GM19035 (cell line): ENCODE measurements at regions not wholly inside any gene's neighbourhood (a gene's known extent, or its start where the extent isn't known, plus 50 kb on each side); places are given as distances from the start of the nearest gene placed in this dataset.
"Not testable (repeated sequence)": the region's sequence is repeated elsewhere in the genome, so short reads cannot be mapped to it uniquely, and the experiment has no call there.

ENCODE experiments used
- ATAC-seq: cut with Tn5 transposase; IDR thresholded peaks from one replicate; pipeline ENCODE4 v1.9.1; 2021; ENCODE audit not compliant: unreplicated experiment

DNA sequence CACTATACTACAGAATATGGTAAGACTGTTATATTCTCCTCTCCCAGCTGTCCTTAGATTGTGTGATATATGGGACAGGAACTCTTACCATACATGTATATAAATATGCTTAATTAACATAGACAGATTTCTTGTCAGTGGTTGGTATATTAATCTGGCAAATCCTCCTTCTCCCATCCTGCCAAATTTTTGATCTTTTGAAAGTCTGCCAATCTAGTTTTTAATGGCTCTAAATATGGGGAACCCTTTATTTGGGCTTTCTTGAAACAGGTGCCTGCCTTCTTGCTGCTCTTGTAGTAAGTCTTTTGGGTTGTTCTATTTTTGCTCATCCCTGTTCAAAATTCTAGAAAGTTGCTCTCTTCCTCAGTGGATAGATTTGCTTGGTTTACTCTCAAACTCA is 63.5 kb downstream of the SPATA31D1 start:
- ATAC-seq: no peak

DNA sequence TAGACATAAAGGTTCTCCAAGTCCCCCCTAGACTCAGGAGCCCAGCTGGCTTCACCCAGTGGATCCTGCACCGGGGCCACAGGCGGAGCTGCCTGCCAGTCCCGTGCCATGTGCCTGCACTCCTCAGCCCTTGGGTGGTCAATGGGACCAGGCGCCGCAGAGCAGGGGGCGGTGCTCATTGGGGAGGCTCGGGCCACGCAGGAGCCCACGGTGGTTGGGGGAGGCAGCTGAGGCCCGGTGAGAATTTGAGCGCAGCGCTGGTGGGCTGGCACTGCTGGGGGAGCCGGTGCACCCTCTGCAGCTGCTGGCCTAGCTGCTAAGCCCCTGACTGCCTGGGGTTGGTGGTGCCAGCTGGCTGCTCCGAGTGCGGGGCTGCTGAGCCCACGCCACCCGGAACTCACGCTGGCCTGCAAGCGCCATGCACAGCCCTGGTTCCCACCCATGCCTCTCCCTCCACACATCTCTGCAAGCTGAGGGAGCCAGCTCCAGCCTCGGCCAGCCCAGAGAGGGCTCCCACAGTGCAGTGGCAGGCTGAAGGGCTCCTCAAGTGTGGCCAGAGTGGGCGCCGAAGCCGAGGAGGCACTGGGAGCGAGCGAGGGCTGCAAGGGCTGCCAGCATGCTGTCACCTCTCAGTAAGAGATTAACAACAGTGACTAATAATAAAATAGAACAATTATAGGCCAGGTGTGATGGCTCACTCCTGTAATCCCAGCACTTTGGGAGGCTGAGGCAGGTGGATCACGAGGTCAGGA is 65.9 kb downstream of the SPATA31D1 start:
- no peak for ATAC-seq

DNA sequence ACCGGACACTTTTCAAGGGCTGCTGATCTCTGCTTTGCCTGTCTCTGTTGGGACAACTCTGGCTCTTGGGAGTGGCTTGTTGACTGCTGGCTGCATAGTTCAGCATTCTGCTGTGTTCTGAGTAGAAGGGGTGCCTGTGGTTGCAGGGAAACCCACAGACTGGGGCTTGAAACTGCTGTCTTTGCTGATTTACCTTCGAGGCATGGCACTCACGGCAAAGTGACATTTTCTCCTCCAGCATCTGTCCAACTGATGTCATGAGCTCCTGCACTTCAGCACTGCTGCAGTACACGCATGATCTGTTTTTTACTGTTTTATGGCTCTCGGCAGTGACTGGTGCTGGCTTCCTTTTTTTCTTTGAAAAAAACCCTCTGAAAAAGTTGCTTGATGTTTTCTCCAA is 69.2 kb downstream of the SPATA31D1 start:
- ATAC-seq: no peak

DNA sequence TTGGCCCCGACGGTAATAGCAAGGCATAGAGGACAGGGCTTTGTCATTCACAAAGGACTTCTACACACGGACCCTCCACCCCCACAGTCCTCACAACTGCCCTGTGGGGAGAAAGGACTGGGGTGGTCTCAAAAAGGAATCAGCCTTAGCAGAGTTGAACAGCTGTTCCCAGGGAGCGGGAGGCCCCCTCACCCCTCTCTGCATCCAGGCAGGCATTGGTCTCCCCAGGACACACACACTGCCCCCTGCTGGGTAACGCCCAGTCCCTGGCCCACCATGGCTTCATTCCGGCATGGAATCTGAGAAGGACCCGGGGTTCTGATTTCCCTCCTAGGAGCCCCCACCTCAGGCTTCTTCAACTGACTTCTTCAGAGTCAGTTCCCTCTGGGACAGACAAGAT is 73.2 kb downstream of the SPATA31D1 start:
- ATAC-seq: not testable (repeated sequence)

DNA sequence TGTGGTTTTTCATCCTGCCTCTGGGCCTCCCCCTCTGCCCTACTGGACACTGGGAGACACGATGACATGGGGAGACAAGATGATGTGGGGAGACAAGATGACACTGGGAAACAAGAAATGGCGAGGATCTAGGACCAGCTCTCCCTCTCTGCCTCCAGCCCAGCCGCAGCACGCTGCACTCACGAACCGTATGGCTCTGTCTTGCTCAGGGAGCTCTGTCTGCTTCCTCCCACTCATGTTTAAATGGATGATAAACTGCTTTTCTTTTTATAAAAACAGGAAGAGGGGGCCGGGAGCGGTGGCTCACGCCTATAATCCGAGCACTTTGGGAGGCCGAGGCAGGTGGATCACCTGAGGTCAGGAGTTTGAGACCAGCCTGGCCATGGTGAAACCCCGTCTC is 73.7 kb downstream of the SPATA31D1 start:
- ATAC-seq: no peak

DNA sequence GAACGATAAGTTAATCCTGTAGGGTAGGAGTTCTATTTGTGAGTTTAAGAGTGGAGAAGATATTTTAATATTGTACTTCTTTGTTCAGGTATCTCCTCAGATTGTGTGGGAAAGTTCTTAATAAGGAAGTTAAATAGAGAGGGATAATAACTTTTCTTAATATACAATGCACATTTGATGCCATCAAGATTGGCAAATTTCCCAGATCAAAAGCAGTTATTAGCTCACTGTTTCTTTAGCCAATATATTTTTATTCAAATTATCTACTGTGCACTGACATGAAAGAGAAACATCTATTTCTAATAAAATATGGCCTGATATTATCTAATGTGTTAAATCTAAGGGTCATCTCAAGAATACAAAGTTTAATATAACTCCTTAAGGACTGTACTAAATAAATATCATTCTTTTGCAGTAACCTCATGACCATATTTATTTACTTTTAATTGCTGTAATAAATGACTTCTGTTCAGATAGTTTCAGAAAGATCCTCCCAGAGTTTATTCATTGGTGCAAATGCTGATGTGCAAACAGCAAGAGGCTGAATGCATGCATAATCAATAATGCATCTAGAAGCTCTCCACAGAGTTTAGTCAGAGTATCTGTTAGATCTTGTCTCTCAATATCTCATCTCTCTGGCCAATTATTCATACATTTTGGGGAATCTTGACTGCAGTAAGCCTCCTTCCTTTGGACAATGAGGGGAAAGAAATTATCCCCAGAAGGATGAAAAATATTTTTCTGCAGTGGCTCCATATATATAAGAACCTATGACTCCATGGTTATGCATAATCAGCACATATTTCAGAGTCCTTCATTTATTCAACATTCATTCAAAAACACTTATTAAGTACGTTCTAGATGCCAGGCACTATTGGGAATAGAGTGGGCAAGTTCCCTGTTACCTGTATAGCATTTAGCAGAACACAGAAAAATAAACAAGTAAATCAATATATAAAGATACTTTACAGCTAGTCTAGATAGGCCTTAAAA is 85.3 kb downstream of the SPATA31D1 start:
- no peak for ATAC-seq

DNA sequence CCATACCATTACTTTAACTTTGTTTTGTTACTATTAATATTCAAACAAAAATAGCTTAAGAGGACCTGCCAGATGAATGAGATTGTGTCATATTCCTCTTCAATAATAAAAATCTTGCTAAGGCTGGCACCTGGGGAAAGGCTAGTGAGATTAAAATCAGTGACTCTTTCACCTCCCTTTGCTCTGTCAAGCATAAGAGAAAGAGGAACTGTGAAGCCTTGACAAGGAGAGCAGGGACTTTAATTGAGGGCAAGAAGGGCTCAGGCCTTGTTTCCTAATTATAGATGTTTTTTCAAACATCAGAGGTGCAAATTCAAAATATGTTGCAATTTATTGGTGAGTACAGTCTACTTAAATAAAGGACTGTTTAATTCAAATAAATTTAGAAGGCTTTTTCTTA is 91.7 kb downstream of the SPATA31D1 start:
- ATAC-seq: no peak

DNA sequence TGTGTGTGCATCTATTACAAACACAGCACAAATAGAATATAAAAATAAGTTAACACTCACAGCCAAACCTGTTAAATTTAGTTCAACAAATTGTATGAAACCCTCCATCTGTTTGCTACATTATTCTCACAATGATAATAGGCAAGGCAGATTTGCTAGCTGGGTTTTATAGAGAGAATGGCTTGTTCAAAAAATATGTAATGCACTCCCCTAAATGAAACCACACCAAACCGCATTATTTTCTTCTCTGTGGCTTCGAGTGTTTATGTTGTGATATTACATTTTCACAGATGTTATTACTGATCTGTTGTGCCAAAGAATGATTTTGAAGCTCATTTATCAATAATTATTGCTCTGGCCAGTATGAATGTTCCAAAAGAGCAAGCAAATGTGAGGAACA is 92.9 kb downstream of the SPATA31D1 start:
- ATAC-seq: no peak

DNA sequence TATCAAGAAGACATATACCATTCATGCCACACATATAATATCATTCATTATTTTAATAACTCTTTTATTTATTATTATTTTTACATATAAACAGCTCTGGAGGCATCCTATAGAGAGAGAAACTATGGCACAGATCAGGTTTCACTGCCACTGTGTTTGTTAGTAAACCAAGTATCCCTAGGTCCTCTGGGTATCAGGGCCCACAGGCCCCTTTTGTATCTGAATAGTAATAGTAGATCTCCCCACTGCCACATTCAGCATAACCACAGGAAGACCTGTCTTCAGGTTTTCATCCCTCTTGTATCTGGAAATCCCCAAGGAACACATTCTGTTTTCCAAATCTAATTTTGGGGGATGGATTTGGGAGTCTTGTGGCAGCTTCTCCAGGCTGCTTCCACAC is 94.0 kb downstream of the SPATA31D1 start:
- no peak for ATAC-seq

DNA sequence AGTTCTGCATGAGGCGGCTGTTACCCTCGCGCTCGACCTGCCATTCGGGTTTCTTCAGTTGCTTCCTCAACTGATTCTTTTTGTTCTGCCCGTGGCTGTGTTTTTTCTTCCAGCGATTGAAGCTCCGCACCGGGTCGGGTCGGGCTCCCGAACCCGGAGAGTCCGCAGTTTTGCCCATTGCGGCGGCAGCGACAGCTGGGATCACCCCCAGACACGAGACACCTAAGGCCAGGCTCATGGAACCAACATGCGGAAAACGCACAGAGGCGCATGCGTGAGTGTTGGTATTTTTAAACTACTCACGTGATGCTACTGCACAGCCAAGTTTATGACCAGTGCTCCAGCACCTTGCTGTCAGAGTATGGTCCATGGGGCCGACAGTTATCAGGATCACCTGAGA is 100.0 kb downstream of the SPATA31D1 start:
- ATAC-seq: no peak

DNA sequence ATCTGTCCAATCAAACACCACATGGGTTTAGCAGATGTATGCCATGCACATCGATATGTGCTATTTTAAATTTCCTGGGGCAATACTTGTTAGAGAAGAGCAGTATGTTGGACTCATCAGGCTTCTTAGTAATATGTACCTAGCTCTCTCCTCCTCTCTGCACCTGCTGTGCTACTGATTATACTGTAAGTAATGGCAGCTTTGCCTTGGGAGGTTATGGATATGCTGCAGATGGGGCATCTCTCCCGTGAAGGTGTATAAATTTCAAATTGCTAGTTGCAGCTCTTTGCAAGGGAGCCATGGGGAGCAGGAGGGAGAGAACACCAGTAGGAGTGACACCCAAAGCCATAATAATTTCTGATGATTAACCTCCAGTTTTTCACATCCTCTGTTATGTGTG is 101.5 kb downstream of the SPATA31D1 start:
- no peak for ATAC-seq

DNA sequence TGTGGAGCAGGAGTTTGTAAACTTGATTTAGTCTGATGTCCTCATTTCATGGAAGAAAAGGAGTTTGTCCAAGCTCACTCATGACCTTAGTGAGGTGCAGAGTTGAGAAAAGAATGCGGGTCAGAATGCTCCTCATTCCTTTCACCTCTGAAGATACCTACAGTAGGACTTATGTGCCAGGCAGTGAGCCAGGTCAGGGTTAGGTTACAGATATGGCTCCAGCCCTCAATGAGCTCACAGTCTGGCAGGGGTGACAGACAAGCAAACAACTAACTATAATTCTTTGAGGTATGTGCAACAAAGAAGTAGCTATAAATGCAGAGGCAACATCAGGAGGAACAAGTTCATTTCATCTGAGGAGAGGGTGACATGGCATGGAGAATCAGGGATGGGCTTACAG is 102.5 kb downstream of the SPATA31D1 start:
- ATAC-seq: no peak

DNA sequence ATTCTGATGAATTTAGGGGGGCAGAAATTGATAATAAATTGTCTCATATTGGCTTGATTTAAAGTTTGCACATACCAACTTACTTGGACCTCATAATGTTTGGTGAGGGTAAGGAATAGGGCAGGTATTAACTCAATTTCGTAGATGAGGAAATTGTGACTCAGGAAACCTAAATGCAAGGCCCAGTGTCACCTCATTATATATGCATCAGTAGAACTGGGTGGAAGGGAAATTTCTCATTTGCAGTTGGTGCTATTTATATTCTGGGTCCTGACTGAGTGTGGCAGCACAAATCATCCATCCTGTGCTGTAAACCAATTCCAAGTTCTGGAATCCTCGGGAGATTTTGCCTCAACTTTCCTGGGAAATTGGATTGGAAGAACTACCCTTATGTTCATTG is 103.0 kb downstream of the SPATA31D1 start:
- peak; percentile 60 for ATAC-seq

DNA sequence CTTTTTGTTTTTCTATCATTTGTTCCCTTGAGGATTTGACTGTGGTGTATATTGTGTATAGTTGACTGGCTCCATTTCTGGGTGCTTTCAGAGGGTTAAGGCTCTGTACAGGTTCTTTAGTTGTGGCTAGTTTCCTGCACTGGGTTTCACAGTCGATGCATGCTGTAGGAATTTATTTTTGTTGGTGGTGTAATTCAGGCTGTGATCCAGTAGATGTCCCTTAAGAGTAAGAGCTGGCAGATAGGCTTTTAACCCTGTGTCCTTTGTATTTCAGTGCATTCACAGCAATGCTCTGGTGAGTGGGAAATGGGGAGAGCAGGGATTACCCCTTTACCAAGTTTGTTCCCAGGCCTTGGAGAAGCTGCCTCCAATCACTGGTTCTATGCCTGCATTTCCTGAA is 112.9 kb downstream of the SPATA31D1 start:
- ATAC-seq: no peak

DNA sequence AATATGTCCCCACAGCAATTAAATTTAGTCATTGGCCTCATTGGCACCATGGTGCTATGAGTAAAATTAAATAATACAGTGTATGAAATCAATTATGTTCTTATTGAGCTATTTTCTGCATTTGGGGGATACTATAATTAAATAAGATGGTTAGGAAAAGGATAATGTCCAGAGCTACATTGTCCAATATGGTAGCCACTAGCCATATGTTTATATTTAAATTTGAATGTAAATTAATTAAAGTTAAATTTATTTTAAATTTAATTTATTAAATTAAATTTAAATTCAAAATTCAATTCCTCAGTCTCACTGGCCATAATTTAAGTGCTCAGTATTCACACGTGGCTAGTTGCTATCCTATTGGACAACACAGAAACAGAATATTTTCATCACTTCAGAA is 115.7 kb downstream of the SPATA31D1 start:
- no peak for ATAC-seq

DNA sequence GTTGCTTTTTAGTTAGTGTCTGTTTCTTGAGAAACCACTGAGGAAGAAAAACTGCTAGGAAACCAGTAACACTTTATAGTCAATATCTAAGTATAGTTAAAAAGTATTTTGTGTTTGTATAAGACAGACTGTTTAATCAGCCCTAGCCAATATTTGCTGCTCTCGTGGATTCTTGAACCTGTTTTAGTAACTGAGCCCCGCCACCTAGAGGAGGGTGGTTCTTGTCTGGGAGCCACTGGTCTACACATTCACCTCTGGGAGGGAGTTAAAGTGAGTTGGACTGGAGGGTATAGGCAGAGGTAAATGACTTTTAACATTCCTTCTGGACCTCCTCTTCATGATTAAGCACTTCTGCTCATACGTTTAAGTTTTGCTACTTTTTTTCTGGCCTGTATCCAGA is 117.2 kb downstream of the SPATA31D1 start:
- ATAC-seq: no peak

DNA sequence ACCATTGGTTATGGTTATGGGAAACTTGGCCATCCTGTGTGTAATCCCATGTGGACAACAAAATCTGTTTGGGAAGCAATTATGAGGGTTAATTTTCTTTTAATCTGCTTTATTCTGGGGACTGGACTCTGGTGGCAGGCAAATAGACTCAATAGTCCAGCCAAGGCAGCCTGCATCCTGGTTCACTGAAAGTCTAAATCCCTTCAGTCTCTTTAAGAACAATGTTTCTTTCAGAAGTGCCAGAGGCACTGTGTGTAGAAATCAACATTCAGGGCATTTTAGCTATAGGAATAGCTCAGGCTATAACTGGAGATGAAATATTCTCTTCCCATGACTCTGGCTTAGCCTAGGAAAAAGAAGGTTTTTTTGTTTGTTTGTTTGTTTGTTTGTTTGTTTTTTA is 118.0 kb downstream of the SPATA31D1 start:
- ATAC-seq: no peak

DNA sequence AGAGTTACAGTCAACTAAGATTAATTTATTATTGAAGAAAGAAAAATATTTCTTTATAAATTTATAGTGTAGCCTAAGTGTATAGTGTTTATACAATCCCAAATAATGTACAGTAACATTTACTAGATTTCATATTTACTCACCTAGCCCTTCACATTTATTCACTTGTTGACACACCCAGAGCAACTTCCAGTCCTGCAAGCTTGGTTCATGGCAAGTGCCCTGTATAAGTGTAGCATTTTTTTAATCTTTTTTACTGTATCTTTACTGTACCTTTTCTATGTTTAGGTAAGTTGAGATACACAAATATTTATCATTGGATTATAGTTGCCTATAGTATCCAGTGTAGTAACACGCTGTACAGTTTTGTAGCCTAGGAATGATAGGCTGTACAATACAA is 119.9 kb downstream of the SPATA31D1 start:
- no peak for ATAC-seq

DNA sequence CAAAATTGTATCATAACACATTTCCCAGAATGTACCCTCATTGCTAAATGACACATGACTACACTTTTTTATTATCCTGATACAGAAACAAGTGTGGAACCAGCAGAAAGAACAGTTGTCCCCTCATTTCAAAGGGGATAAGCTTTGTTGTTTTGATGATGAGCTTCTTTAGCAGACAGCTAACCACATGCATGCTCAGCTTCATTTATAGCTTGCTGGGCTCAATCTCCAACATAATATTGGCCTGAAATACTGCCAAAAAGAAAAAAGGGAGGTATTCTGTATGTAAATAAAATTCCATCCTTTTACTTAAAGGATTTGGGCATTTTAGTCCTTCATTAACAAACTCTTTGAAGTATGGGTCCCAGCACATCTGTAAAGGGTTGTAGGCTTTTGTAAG is 120.4 kb downstream of the SPATA31D1 start:
- ATAC-seq: no peak

DNA sequence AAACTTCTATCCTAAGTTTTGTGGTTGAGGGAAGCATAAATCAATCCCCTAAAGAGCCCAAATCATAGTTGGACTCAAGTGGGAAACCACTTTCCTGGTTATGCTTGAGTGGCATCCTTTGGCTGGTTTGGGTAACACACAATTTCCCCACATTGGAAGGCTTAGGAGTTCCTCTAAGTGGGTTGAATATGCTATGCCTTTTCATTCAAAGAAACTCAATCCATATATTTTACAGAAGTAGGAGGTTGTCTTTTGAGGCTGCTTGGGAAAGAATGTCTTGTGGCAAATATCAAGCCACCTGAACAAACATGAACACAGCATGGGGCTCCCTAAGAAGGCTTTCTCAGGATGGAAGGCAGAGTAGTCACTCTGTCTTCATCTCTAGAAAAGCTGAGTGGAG is 121.1 kb downstream of the SPATA31D1 start:
- no peak for ATAC-seq

DNA sequence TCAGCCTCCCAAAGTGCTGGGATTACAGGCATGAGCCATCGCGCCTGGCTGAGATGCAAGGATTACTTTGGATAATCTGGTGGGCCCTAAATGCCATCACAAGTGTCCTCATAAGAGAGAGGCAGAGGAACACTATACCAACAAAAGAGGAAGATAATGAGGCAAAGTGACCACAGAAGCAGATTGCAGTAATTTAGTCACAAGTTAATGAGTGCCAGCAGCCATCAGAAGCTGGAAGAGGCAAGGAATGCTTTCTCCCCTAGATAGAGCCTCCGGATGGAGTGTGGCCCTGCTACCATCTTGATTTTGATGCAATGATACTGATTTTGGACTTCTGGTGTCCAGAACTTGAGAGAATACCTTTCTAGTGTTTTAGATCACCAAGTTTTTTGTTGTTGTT is 122.3 kb downstream of the SPATA31D1 start:
- no peak for ATAC-seq

DNA sequence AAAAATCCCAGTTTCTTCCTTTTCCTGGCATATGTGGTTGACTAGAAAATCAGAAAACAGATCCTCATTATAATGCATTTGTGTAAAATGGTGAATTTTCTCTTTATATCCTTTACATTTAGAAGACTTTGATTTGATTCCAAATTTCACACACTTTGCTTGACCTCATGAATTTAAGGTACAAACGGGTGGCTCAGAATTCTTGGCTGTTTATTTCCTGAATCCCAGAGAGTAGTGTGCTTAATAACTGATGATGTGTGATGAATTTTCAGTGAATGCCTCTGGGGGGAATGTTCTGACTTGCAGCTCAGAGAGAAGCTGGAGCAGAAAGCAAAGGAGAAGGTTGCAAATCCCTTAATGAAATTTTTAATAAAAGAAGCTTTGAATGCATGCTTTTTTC is 126.8 kb downstream of the SPATA31D1 start:
- ATAC-seq: no peak
